ENCODE measurements at regions not wholly inside any gene's neighbourhood (a gene's known extent, or its start where the extent isn't known, plus 50 kb on each side); places are given as distances from the start of the nearest gene placed in this dataset.

GRCh38 chr1:79613046-79613445 lies 606.5 kb upstream of the ADGRL4 start:
- TF ChIP-seq POLR2A (IDR thresholded peaks at IDR 0.05), result no peak
- TF ChIP-seq, protein P1, sequence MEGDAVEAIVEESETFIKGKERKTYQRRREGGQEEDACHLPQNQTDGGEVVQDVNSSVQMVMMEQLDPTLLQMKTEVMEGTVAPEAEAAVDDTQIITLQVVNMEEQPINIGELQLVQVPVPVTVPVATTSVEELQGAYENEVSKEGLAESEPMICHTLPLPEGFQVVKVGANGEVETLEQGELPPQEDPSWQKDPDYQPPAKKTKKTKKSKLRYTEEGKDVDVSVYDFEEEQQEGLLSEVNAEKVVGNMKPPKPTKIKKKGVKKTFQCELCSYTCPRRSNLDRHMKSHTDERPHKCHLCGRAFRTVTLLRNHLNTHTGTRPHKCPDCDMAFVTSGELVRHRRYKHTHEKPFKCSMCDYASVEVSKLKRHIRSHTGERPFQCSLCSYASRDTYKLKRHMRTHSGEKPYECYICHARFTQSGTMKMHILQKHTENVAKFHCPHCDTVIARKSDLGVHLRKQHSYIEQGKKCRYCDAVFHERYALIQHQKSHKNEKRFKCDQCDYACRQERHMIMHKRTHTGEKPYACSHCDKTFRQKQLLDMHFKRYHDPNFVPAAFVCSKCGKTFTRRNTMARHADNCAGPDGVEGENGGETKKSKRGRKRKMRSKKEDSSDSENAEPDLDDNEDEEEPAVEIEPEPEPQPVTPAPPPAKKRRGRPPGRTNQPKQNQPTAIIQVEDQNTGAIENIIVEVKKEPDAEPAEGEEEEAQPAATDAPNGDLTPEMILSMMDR (IDR thresholded peaks at IDR 0.05 in 4 of 5, conservative IDR thresholded peaks at IDR 0.05 in 1 of 5), result no peak
